ENCODE measurements at regions not wholly inside any gene's neighbourhood (a gene's known extent, or its start where the extent isn't known, plus 50 kb on each side); places are given as distances from the start of the nearest gene placed in this dataset.
"Not testable (repeated sequence)": the region's sequence is repeated elsewhere in the genome, so short reads cannot be mapped to it uniquely, and the experiment has no call there.

GRCh38 chr9:65466911-65467734 is 182.1 kb upstream of the FOXD4L5 start:
- TF ChIP-seq, protein P1, sequence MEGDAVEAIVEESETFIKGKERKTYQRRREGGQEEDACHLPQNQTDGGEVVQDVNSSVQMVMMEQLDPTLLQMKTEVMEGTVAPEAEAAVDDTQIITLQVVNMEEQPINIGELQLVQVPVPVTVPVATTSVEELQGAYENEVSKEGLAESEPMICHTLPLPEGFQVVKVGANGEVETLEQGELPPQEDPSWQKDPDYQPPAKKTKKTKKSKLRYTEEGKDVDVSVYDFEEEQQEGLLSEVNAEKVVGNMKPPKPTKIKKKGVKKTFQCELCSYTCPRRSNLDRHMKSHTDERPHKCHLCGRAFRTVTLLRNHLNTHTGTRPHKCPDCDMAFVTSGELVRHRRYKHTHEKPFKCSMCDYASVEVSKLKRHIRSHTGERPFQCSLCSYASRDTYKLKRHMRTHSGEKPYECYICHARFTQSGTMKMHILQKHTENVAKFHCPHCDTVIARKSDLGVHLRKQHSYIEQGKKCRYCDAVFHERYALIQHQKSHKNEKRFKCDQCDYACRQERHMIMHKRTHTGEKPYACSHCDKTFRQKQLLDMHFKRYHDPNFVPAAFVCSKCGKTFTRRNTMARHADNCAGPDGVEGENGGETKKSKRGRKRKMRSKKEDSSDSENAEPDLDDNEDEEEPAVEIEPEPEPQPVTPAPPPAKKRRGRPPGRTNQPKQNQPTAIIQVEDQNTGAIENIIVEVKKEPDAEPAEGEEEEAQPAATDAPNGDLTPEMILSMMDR (IDR thresholded peaks at IDR 0.05 in 2 of 3, conservative IDR thresholded peaks at IDR 0.05 in 1 of 3; ENCODE audit: borderline replicate concordance in 1 of 3, insufficient read depth in 1 of 3, low read depth in 2 of 3, low read length in 2 of 3) = not testable (repeated sequence)
- TF ChIP-seq POLR2A (IDR thresholded peaks at IDR 0.05; ENCODE audit: borderline replicate concordance, extremely low read depth, insufficient read depth, insufficient read length); EZH2phosphoT487 (IDR thresholded peaks at IDR 0.05; ENCODE audit: borderline replicate concordance); YY1 (IDR thresholded peaks at IDR 0.05; ENCODE audit: extremely low read depth, insufficient replicate concordance, low read depth, low read length); CEBPB (IDR thresholded peaks at IDR 0.05; ENCODE audit: low read depth); RAD21 (IDR thresholded peaks at IDR 0.05; ENCODE audit: low read depth); EZH2 (IDR thresholded peaks at IDR 0.05); TCF7L2 (IDR thresholded peaks at IDR 0.05; ENCODE audit: borderline replicate concordance, extremely low read depth, insufficient read depth, insufficient read length); ZNF274 (IDR thresholded peaks at IDR 0.05; ENCODE audit: low read depth, low read length); JUND (IDR thresholded peaks at IDR 0.05); SP1 (IDR thresholded peaks at IDR 0.05; ENCODE audit: low read depth); POLR2AphosphoS5 (IDR thresholded peaks at IDR 0.05; ENCODE audit: low read depth, low read length): not testable (repeated sequence)
- TF ChIP-seq, protein P2, sequence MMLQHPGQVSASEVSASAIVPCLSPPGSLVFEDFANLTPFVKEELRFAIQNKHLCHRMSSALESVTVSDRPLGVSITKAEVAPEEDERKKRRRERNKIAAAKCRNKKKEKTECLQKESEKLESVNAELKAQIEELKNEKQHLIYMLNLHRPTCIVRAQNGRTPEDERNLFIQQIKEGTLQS (IDR thresholded peaks at IDR 0.05) = not testable (repeated sequence)
- TF ChIP-seq, protein P3, sequence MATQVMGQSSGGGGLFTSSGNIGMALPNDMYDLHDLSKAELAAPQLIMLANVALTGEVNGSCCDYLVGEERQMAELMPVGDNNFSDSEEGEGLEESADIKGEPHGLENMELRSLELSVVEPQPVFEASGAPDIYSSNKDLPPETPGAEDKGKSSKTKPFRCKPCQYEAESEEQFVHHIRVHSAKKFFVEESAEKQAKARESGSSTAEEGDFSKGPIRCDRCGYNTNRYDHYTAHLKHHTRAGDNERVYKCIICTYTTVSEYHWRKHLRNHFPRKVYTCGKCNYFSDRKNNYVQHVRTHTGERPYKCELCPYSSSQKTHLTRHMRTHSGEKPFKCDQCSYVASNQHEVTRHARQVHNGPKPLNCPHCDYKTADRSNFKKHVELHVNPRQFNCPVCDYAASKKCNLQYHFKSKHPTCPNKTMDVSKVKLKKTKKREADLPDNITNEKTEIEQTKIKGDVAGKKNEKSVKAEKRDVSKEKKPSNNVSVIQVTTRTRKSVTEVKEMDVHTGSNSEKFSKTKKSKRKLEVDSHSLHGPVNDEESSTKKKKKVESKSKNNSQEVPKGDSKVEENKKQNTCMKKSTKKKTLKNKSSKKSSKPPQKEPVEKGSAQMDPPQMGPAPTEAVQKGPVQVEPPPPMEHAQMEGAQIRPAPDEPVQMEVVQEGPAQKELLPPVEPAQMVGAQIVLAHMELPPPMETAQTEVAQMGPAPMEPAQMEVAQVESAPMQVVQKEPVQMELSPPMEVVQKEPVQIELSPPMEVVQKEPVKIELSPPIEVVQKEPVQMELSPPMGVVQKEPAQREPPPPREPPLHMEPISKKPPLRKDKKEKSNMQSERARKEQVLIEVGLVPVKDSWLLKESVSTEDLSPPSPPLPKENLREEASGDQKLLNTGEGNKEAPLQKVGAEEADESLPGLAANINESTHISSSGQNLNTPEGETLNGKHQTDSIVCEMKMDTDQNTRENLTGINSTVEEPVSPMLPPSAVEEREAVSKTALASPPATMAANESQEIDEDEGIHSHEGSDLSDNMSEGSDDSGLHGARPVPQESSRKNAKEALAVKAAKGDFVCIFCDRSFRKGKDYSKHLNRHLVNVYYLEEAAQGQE (IDR thresholded peaks at IDR 0.05; ENCODE audit: low read depth) = not testable (repeated sequence)
